ENCODE measurements at regions not wholly inside any gene's neighbourhood (a gene's known extent, or its start where the extent isn't known, plus 50 kb on each side); places are given as distances from the start of the nearest gene placed in this dataset.

DNA sequence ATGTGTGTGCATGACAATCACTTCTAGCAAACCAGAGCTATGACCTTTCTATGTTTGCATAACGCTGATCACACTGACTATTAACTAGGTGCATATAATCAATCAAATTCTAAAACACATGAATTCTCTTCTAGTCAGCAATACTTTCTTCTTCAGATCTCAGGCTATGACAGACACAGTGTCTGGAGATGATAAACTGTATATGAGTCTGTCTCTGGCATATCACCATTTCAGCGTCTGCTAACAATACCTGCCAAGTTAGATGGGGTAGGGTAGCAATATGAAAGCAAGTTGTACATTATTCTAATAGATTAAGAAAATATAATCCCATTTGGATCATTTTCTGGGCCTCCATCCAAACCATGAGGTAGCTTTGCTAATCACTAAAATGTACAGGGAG lies 354.2 kb upstream of the EPHA4 start:
- ATAC-seq (ENCODE audit: low read depth), result no peak

More for the DNA sequence above, 354.2 kb upstream of the EPHA4 start:
- Histone ChIP-seq H3K9me3 (ENCODE audit: control insufficient read depth, insufficient read depth, low read length) (no peaks in the 10 kb centered on the region), H3K4ac (ENCODE audit: low read depth, low read length) (no peak overlapping the region), H3K23ac (ENCODE audit: low read depth, low read length) (no peak overlapping the region), H4K5ac (ENCODE audit: low read depth, low read length) (no peak overlapping the region), H4K8ac (ENCODE audit: low read depth in 2 of 2, low read length in 2 of 2) (no peak overlapping the region), H3K18ac (ENCODE audit: low read depth, low read length) (no peak overlapping the region), H4K91ac (ENCODE audit: insufficient read depth, low read depth, low read length) (no peak overlapping the region), H3K4me1 (ENCODE audit: control insufficient read depth, insufficient read depth, low read length) (no peaks in the 10 kb centered on the region), H4K20me1 (ENCODE audit: insufficient read depth, low read length) (no peaks in the 10 kb centered on the region), H3K4me2 (ENCODE audit: low read depth, low read length) (no peak overlapping the region), H3K56ac (ENCODE audit: extremely low read depth, insufficient read depth, low read length) (no peak overlapping the region), H2AK9ac (replicated peaks; ENCODE audit: low read depth, low read length, poor library complexity) (no peak overlapping the region), H3K36me3 (ENCODE audit: control insufficient read depth, insufficient read depth, low read length) (no peaks in the 10 kb centered on the region), H3K14ac (replicated peaks; ENCODE audit: low read depth, low read length) (no peak overlapping the region), H2AFZ (replicated peaks; ENCODE audit: low read length, poor library complexity) (no peak overlapping the region), H2BK20ac (ENCODE audit: low read depth, low read length) (no peak overlapping the region), H3K27ac (ENCODE audit: insufficient read depth, low read length) (no peak overlapping the region), H3K9me1 (ENCODE audit: insufficient read depth, low read length) (no peaks in the 10 kb centered on the region), H2BK15ac (ENCODE audit: low read depth, low read length) (no peak overlapping the region), H2BK120ac (ENCODE audit: low read depth, low read length) (no peak overlapping the region), H3K9ac (ENCODE audit: low read depth, low read length) (no peak overlapping the region), H3K79me1 (ENCODE audit: low read depth in 1 of 2, low read length in 2 of 2) (no peaks in the 10 kb centered on the region), H3K4me3 (ENCODE audit: insufficient read depth, low read depth, low read length) (no peak overlapping the region), H3K27me3 (ENCODE audit: control insufficient read depth, insufficient read depth, low read length) (no peaks in the 10 kb centered on the region), H2AK5ac (ENCODE audit: low read depth, low read length) (no peak overlapping the region), H2BK5ac (ENCODE audit: low read depth, low read length, poor library complexity, severe bottlenecking) (no peak overlapping the region)
- WGBS, 2 experiments (ENCODE audit: extremely low coverage in 2 of 2, insufficient read length in 1 of 2), result no CpG with 5 or more reads among the region's 2 CpGs
- in situ Hi-C loops (cut with MboI; ENCODE audit: low sequenced_read_pairs), result no loop called here
- CTCF ChIA-PET, result no interaction called here
- dilution Hi-C loops (cut with HindIII; ENCODE audit: low sequenced_read_pairs, unreplicated experiment), result no loop called here
- intact Hi-C loops (cut with micrococcal nuclease), result no loop called here
- no TSS peak for BruUV-seq (replicated peaks)
- TF ChIP-seq, protein P1, sequence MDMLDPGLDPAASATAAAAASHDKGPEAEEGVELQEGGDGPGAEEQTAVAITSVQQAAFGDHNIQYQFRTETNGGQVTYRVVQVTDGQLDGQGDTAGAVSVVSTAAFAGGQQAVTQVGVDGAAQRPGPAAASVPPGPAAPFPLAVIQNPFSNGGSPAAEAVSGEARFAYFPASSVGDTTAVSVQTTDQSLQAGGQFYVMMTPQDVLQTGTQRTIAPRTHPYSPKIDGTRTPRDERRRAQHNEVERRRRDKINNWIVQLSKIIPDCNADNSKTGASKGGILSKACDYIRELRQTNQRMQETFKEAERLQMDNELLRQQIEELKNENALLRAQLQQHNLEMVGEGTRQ (IDR thresholded peaks at IDR 0.05; ENCODE audit: low read depth, low read length), result no peak
- TF ChIP-seq RCOR1 (IDR thresholded peaks at IDR 0.05; ENCODE audit: insufficient replicate concordance, low read length) (no peak), CHD1 (IDR thresholded peaks at IDR 0.05; ENCODE audit: low read depth, low read length) (no peak), MAFK (IDR thresholded peaks at IDR 0.05; ENCODE audit: low read depth, low read length) (no peak), NFE2L2 (IDR thresholded peaks at IDR 0.05; ENCODE audit: low read depth, low read length) (no peak), RFX5 (IDR thresholded peaks at IDR 0.05; ENCODE audit: low read depth, low read length) (no peak), FOS (IDR thresholded peaks at IDR 0.05; ENCODE audit: low read depth, low read length) (no peak), BHLHE40 (IDR thresholded peaks at IDR 0.05; ENCODE audit: low read depth, low read length) (no peak), POLR2A (IDR thresholded peaks at IDR 0.05; ENCODE audit: low read depth, low read length) (no peak), RAD21 (IDR thresholded peaks at IDR 0.05; ENCODE audit: low read length) (no peak), MXI1 (IDR thresholded peaks at IDR 0.05; ENCODE audit: borderline replicate concordance, low read depth, low read length) (no peak), CEBPB (IDR thresholded peaks at IDR 0.05; ENCODE audit: low read depth, low read length) (no peak), MAZ (IDR thresholded peaks at IDR 0.05; ENCODE audit: borderline replicate concordance, low read depth, low read length) (no peak)
- TF ChIP-seq, protein P2, sequence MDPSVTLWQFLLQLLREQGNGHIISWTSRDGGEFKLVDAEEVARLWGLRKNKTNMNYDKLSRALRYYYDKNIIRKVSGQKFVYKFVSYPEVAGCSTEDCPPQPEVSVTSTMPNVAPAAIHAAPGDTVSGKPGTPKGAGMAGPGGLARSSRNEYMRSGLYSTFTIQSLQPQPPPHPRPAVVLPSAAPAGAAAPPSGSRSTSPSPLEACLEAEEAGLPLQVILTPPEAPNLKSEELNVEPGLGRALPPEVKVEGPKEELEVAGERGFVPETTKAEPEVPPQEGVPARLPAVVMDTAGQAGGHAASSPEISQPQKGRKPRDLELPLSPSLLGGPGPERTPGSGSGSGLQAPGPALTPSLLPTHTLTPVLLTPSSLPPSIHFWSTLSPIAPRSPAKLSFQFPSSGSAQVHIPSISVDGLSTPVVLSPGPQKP (IDR thresholded peaks at IDR 0.05; ENCODE audit: borderline replicate concordance, low read depth, low read length), result no peak
- TF ChIP-seq, protein P3, sequence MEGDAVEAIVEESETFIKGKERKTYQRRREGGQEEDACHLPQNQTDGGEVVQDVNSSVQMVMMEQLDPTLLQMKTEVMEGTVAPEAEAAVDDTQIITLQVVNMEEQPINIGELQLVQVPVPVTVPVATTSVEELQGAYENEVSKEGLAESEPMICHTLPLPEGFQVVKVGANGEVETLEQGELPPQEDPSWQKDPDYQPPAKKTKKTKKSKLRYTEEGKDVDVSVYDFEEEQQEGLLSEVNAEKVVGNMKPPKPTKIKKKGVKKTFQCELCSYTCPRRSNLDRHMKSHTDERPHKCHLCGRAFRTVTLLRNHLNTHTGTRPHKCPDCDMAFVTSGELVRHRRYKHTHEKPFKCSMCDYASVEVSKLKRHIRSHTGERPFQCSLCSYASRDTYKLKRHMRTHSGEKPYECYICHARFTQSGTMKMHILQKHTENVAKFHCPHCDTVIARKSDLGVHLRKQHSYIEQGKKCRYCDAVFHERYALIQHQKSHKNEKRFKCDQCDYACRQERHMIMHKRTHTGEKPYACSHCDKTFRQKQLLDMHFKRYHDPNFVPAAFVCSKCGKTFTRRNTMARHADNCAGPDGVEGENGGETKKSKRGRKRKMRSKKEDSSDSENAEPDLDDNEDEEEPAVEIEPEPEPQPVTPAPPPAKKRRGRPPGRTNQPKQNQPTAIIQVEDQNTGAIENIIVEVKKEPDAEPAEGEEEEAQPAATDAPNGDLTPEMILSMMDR (conservative IDR thresholded peaks at IDR 0.05; ENCODE audit: low read depth, low read length), result no peak
- no peak for DNase-seq
- POLR2A ChIA-PET (ENCODE audit: unreplicated experiment), result no interaction called here
